ENCODE measurements at regions not wholly inside any gene's neighbourhood (a gene's known extent, or its start where the extent isn't known, plus 50 kb on each side); places are given as distances from the start of the nearest gene placed in this dataset.
"Not testable (repeated sequence)": the region's sequence is repeated elsewhere in the genome, so short reads cannot be mapped to it uniquely, and the experiment has no call there.

DNA sequence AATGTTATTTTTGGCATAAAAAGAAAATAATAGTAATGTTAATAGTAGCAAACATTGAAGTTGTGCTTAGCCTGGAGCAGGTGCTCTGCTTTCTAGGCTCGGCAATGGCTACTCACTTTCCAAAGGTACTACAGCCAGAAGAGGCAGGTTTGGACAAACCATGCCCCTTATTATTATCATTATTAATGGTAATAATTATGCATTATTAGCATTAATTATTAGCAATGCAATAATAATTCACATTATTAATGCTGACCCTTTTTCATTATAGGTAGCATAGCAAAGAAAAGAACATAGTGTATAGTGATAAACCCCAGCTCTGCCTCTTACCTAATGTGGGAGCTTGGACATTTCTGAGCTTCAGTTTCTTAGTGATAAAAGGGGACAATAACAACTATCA lies 171.4 kb downstream of the EDEM1 start:
- DNase-seq: no peak

DNA sequence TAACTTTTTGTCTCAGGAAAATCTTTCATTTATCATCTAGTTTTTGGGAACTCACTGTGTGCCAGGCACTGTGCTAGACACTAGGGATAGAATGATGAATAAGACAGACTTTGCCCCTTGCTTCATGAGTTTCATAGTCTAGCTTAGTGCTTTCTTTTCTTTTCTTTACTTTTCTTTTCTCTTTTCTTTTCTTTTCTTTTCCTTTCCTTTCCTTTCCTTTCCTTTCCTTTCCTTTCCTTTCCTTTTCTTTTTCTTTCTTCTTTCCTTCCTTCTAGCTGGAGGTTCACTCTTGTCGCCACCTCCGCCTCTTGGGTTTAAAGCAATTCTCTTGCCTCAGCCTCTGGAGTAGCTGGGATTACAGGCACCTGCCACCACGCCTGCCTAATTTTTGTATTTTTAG lies 172.9 kb downstream of the EDEM1 start:
- DNase-seq: no peak

DNA sequence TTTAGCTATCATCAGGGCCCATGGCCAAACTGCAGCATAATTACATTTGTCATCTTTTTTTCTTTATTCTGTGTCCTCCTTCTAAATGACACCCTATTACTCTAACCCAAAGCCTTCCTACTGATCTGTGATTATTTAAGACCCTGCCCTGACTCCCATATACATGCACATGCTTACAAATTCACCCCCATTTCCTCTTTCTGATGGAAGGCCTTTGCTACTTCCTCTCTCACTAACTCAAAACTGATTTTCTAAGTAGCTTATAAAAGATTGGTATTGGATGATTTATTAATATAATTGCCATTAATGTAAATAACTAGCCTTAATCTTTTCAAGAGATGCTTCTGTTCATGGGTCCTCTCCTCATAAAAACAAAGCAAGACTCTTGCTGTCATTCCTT lies 179.2 kb downstream of the EDEM1 start:
- DNase-seq: no peak

DNA sequence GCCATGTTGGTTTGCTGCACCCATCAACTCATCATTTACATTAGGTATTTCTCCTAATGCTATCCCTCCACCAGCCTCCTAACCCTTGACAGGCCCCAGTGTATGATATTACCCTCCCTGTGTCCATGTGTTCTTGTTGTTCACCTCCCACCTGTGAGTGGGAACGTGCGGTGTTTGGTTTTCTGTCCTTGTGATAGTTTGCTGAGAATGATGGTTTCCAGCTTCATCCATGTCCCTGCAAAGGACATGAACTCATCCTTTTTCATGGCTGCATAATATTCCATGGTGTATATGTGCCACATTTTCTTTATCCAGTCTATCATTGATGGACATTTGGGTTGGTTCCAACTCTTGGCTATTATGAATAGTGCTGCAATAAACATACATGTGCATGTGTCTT lies 184.0 kb downstream of the EDEM1 start:
- DNase-seq: not testable (repeated sequence)

DNA sequence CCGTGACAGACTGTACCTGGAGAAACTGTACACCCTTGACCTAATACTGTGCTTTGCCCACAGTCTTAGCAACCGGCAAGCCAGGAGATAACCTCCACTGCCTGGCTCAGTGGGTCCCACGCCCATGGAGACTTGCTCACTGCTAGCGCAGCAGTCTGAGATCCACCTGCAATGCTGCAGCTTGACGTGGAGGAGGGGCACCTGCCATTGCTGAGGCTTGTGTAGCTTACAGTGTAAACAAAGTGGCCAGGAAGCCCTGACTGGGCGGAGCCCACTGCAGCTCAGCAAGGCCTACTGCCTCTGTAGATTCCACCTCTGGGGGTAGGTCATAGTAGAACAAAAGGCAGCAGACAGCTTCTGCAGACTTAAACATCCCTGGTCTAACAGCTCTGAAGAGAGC lies 189.3 kb downstream of the EDEM1 start:
- DNase-seq: no peak

DNA sequence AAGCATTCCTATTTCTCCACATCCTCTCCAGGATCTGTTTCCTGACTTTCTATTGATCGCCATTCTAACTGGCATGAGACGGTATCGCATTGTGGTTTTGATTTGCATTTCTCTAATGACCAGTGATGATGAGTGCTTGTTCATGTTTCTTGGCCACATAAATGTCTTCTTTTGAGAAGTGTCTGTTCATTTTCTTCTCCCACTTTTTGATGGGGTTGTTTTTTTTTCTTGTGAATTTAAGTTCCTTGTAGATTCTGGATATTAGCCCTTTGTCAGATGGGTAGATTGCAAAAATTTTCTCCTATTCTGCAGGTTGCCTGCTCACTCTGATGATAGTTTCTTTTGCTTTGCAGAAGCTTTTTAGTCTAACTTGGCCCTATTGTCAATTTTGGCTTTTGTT lies 191.8 kb downstream of the EDEM1 start:
- DNase-seq: not testable (repeated sequence)

DNA sequence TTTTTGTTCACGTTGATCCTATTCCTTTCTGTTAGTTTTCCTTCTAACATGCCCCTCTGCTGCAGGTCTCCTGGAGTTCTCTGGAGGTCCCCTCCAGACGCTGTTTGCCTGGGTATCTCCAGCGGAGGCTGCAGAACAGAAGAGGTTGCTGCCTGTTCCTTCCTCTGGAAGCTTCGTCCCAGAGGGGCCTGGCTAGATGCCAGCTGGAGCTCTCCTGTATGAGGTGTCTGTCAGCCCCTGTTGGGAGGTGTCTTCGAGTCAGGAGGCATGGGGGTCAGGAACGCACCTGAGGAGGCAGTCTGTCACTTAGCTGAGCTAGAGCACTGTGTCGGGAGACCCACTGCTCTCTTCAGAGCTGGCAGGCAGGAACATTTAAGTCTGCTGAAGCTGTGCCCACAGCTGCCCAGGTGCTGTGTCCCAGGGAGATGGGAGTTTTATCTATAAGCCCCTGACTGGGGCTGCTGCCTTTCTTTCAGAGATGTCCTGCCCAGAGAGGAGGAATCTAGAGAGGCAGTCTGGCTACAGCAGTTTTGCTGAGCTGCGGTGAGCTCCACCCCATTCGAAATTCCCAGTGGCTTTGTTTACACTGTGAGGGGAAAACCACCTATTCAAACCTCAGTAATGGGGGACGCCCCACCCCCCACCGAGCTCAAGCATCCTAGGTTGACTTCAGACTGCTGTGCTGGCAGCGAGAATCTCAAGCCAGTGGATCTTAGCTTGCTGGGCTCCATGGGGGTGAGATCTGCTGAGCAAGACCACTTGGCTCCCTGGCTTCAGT lies 196.2 kb downstream of the EDEM1 start:
- DNase-seq: not testable (repeated sequence)

DNA sequence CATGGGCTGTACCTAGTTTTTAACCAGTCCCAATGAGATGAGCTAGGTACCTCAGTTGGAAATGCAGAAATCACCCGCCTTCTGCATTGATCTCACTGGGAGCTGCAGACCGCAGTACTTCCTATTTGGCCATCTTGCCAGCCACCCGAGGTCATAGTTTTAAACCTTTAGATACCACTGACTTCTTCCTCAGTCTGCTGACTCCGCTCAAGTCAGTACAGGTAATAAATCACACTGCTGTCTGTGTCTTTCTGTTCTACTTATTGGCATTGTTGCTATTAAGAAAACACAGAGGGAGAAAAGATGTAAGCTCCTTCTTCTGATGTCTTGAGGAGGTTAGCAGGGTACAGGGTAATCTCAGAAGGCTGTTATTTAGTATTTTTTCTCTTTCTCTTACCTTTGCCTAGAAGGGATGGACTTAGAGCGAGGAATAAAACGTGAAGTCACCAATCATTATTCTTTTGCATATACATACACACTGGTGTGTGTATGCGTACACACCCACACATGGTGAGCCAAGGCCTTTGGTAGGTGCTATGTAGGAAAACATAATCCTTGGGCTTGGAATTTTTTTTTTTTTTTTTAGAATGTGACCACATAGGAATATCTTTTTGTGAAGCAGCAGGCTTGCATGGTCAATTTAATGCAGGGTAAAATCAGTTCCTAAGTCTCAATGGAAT lies 197.2 kb downstream of the EDEM1 start:
- DNase-seq: no peak

DNA sequence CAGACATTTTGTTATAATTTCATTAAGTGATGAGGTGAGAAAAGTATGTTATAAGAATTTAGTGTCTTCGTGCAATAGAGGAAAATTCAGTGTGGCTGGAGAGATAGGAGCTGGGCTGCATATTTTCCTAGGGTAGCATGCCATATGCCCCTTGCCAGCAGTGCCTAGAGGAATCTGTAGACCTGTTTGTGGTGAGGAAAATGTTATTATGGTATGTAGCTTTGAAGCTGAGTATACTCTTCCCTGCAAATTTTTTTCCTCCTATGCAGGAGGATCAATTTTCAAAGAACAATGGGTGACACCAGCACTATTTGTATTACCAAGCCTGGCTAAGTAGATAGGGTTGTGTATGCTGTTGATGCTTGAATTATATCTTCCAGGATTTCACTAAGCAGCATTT lies 200.6 kb downstream of the EDEM1 start:
- DNase-seq: no peak

DNA sequence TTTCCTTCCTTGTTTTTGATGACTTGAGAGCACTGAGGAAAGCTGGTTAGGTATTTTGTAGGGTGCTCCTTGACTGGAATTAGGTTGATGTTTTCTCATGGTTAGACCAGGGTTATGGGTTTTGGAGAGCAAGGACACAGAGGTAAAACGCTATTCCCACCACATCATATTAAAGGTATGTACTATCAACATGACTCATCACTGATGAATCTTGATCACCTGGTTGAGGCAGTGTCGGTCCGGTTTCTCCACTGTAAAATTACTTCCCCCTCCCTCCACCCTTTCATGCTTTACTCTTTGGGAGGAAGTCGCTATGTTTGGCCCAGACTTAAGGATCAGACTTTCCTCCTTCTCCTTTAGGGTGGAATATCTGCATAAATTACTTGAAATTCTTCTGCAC lies 201.6 kb downstream of the EDEM1 start:
- no peak for DNase-seq

DNA sequence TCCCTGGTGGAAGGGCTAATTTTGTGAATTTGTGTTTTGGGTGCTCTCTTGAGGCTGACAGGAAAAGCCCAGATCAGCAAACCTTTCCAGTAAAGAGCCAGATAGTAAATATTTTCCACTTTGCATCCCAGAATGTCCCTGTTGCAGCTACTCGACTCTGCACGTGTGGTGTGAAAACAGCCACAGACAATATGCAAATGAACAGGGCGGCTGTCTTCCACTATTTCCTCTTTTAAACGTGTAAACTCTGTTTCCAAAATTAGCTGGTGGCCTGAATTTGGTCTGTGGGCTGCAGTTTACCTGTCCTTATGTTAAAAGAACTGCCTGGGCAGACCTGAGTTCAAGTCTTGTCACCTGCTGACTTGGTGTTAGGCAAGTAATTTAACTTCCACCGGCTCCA lies 202.7 kb downstream of the EDEM1 start:
- no peak for DNase-seq

DNA sequence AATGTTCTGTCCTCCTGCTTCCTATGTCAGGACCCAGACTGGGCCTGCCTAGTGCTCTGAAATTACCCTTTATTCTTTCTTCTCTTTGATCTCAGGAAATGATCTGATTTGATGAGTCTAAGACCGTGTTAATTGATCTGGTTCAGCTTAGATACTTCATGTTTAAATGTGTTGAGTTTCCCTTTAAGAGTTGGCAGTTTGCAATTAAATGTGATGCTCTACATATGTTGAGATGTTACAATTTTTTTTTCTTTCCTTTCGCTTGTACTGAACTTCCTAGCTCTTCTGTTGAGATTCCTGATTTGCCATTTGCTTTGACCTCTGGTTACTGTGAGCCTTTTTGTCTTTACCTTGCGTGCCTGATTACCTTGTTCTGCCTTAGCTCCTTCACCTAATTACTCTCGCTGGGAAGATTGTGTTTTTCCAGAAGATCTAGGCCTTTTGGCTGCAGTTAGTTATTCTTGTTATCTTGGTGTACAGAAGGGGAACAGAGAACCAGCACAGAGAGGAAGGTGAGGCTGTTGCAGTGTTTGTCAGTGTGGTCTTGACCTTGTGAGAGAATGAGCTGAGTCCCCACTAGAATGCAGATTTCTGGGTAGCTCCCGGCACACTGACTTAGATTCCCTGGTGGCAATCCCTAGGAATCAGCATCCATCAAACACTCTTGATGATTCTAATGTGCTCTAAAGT lies 203.6 kb downstream of the EDEM1 start:
- no peak for DNase-seq

DNA sequence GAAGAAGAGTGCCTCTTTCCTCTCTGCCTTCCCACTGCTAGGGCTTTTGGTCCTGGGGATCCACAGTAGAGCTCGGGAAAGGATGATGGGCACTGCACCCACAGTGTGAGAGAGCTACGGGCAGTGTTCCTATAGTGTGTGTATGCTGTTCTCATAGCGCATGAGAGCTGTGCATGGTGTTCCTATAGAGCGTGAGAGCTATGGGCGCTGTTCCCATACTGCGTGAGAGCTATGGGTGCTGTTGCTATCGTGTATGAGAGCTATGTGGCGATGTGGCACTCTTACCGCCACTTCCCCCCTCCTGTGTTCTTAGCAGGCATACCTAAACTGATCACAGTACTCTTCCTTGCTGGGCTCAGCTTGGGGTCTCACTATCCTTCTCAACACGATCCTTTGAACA lies 213.5 kb downstream of the EDEM1 start:
- DNase-seq: no peak

DNA sequence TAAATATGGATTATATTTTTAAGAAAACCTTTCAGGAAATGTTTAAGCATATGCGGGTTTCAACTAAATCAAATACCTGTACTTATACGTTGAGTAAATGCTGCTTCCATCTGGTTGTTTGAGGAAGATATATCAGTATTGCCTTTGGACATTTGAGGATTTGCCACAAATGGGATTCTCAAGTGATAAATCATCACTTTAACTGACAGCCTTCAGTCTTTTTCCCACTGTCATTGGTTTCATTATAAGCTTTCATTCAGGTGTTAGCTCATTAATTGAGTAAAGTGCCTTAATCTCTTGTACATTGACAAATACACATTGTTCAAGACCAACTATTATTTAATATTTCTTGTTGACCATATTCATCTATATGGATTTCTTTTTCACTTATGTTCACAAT lies 217.2 kb downstream of the EDEM1 start:
- no peak for DNase-seq

DNA sequence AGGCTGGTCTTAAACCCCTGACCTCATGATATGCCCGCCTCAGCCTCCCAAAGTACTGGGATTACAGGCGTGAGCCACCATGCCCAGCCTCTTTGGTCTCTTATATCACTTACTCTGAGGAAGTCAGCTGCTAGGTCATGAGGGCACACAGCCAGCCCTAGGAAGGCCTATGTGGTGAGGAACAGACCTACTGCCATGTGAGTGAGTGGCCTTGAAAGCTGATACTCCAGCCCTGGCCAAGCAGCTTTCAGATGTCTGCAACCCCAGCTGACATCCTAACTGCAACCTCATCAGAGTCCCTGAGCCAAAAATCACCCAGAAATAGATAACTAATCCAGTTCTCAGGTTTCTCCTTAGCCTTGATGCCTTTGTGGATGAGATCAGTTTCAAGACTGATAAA lies 224.3 kb downstream of the EDEM1 start:
- DNase-seq: no peak

DNA sequence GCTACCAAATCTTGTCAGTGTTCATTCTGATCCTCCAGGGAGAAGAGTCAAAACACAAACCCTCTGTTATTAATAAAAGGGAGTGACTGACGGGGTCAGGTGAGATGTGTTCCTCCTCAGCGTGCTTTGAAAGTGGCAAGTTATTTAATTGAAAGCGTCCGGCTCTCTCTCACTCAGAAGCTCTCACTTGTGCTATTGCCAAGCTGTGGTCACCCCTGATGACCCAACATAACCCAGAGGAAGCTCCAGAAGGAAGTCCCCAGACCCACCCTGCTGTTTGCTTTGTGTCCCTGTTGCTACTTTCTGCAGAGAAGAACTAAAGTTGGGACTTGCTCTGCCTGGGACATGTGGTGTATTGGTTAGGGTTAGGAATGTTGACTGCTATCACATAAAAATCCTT lies 235.6 kb downstream of the EDEM1 start:
- DNase-seq: no peak

DNA sequence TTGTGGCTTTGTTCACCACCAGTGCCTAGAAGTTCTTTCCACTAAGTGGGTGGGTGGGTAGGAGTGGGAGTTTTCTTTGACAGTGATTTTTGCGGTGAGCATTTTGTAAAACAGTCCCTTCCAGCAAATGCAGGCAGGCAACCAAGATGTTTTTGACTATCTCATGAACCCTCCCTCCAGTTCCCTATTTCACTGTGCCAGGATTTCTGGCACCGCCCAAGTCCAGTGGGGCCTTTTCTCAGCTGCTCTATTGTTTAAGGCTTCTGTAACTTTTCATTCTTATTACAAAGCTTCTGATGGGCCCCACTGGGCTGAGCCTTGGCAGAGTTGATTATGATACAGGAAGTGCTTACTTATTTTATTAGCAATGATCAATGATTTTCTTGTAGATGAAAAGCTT lies 236.0 kb downstream of the EDEM1 start:
- DNase-seq: no peak

DNA sequence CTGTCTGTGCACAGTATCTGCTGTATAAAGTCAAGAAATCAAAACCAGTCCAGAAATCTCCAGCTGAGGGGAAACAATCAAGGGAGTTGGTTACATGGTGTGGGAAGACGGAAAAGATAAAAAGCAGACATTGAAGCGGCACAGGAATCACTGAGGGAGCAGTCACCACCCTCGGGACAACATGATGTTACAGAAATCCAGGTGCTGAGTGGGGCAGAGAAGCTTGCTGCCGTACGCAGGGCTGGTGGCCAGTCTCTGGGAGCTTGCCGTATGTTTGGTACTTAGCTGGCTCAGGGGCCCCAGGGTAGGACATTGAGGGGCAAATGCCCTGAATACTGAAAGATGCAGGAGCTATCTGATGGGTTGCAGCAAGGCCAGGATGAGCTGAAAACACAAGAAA lies 237.9 kb downstream of the EDEM1 start:
- DNase-seq: no peak

DNA sequence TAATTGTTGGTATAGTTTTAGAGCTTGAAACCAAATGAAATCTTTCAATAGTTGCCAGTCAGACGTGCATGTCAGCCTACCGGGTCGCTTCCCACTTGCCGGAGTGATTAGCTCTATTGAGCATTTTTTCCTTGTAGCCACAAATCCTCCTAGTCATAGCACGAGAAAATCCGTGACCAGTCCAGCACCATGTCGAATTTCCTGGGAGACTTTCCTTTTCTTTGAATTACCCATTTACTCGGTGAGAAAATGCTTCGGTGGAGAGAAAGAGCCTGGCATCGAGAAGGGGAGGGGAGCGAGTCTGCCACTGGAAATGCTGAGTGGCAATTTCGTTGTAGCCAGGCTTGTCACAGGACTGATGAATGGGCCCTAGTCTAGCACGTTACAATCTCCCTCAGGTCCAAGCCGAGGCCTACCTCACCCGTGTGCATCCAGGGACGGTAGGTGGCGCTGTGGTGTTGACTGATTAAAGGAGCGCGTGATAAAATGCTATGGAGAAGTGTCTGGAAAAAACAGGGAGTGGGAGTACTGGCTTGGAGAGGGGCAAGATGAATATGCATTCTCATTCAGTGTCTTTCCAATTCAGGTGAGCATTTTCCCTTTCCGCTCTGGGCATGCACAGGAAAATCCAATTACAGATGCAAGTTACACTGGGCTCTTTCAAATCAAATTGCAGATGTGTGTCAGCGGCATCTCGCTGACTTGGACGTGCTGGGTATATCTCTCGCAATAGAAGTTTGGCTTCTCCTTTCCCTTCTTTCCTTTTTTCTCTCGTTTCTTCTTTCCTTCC lies 238.8 kb downstream of the EDEM1 start:
- peak; percentile 0 for DNase-seq

DNA sequence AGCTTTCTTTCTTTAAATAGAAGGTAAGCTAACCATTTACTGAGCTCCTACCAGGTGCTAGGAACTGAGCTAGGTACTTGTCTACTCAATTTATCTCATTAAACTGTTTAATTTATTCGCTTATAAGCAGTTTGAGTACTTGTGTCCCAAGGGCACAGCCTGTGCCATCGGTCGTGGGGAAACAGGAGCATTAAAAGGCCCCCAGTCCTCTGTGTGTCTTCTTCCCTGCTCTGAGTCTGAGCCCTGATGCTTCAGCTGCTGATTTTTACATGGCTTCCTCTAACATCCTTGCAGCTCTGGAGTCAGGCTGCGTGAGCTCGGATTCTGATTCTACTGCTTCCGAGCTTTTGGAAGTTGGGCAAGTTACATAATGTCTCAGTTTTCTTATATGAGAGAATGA lies 239.5 kb downstream of the EDEM1 start:
- DNase-seq: no peak

DNA sequence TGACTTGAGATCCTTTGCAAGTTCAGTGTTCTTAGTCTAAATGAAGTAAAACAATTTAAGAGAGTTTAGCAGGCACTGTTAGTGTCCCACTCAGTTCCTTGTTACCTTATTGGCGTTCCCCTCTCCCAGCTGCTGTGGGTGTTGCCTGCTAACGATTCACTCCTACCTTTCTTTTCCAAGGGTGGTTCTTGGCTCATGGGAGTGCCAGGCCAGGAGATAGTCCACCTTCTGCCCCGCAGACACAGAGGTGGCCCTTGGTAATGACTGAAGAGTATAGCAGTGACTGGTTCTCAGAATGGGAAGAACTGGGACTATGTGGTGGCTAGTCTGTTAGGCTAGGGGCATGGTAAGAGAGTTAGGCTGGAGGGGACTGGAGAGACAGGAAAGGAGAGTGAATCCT lies 240.4 kb downstream of the EDEM1 start:
- DNase-seq: no peak

DNA sequence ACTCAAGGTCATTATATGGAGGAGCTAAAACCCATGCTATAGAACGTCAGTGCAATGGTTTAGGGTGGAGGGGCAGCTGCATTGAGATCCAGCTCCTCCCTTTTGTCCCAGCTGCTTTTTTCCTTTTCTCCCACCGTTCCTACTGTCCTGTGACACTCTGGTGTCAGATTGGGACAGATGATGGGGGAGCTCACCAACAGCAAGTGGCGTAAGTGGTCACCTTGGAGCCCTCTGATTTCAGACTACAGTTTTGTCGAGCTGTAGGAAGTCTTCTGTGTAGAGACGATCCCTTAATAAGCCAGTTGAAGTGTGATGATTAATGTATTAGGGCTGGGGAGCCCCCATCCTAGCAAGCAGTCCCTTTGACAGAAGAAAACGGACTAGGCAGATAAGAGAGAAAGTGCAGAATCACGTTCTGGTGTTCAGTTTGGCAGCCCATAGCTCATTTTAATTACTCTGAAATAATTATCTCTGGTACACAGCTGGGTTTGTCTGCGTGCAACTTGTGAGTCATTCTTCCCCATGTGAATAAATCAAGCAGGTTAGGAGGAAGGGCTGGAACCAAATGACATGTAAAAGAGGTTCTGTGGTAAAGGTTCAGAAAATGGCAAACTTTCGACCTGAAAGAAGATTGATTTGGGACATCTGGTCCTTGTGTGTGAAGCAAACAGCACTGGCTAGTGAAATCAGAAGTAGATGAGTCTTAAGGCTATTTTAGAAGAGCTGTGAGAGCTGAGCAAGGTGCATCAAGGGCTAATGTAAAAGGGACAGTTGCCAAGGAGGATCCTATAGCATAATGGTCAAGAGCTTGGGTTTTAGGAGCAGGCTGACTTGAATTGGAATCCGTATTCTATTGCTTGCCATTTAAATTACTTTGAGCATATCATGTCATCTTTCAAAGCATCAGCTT lies 241.4 kb downstream of the EDEM1 start:
- DNase-seq: no peak

Data from NCI-H2171 treated with DMSO at 0.1 percent for 48 hours (cell line).